ENCODE measurements at regions not wholly inside any gene's neighbourhood (a gene's known extent, or its start where the extent isn't known, plus 50 kb on each side); places are given as distances from the start of the nearest gene placed in this dataset.

GRCh38 chr21:38900499-38900898 lies 94.8 kb downstream of the ETS2 start:
- TF ChIP-seq EZH2 (IDR thresholded peaks at IDR 0.05; ENCODE audit: insufficient read depth, poor library complexity, severe bottlenecking) = no peak
- TF ChIP-seq EZH2phosphoT487 (IDR thresholded peaks at IDR 0.05; ENCODE audit: insufficient read depth, low read depth) = no peak

All from GM23248 (cell line).